H9 (cell line): ENCODE measurements at regions not wholly inside any gene's neighbourhood (a gene's known extent, or its start where the extent isn't known, plus 50 kb on each side); places are given as distances from the start of the nearest gene placed in this dataset.

Experiments used
- DNase-seq: peaks from one replicate; pipeline ENCODE4 v3.0.0-alpha.2; 2017
- H2AFZ ChIP-seq: one replicate; pipeline ENCODE4 v1.6.1; 2013; ENCODE audit warnings: mild to moderate bottlenecking, low read length, control low read depth, moderate library complexity
- H2AK5ac ChIP-seq: 2 replicates; pipeline ENCODE4 v1.6.1; 2013; ENCODE audit warnings: low read length, control low read depth, mixed read lengths; ENCODE audit not compliant: insufficient read length
- H2BK120ac ChIP-seq: one replicate; pipeline ENCODE4 v1.6.1; 2013; ENCODE audit warnings: low read depth, mild to moderate bottlenecking, low read length, control low read depth, inconsistent platforms; ENCODE audit not compliant: poor library complexity, severe bottlenecking
- H2BK12ac ChIP-seq: 2 replicates; pipeline ENCODE4 v1.6.1; 2013; ENCODE audit warnings: low read length, control low read depth, mixed read lengths, low read depth; ENCODE audit not compliant: insufficient read length
- H2BK15ac ChIP-seq: 2 replicates; pipeline ENCODE4 v1.6.1; 2013; ENCODE audit warnings: low read depth, low read length, control low read depth
- H2BK20ac ChIP-seq: one replicate; pipeline ENCODE4 v1.6.1; 2013; ENCODE audit warnings: low read depth, mild to moderate bottlenecking, low read length, control low read depth, inconsistent platforms; ENCODE audit not compliant: poor library complexity, severe bottlenecking
- H2BK5ac ChIP-seq: 2 replicates; pipeline ENCODE4 v1.6.1; 2013; ENCODE audit warnings: low read length, control low read depth, mixed read lengths; ENCODE audit not compliant: insufficient read length
- H3K14ac ChIP-seq: 2 replicates; pipeline ENCODE4 v1.6.1; 2013; ENCODE audit warnings: low read length, control low read depth; ENCODE audit not compliant: insufficient read depth
- H3K18ac ChIP-seq: 2 replicates; pipeline ENCODE4 v1.6.1; 2013; ENCODE audit warnings: low read depth, mild to moderate bottlenecking, mixed read lengths, low read length, control low read depth; ENCODE audit not compliant: insufficient read length
- H3K23ac ChIP-seq: 2 replicates; pipeline ENCODE4 v1.6.1; 2013; ENCODE audit warnings: low read length, control low read depth, mixed read lengths, low read depth; ENCODE audit not compliant: insufficient read length
- H3K23me2 ChIP-seq: 2 replicates; pipeline ENCODE4 v1.6.1; 2013; ENCODE audit warnings: low read depth, mild to moderate bottlenecking, mixed read lengths, low read length, control low read depth; ENCODE audit not compliant: insufficient read length, poor library complexity, severe bottlenecking
- H3K27ac ChIP-seq: 2 replicates; pipeline ENCODE4 v1.5.1; 2013; ENCODE audit warnings: low read length, control low read depth, mixed read lengths, low read depth; ENCODE audit not compliant: insufficient read length
- H3K27me3 ChIP-seq: 2 replicates; pipeline ENCODE4 v1.6.1; 2013; ENCODE audit warnings: low read length, control low read depth, inconsistent platforms; ENCODE audit not compliant: insufficient read depth
- H3K4ac ChIP-seq: 2 replicates; pipeline ENCODE4 v1.6.1; 2013; ENCODE audit warnings: low read depth, mild to moderate bottlenecking, control low read depth, inconsistent platforms, low read length, moderate library complexity
- H3K4me1 ChIP-seq: 2 replicates; pipeline ENCODE4 v1.6.1; 2013; ENCODE audit warnings: low read length, control low read depth, inconsistent platforms; ENCODE audit not compliant: insufficient read depth
- H3K4me2 ChIP-seq: 2 replicates; pipeline ENCODE4 v1.6.1; 2013; ENCODE audit warnings: low read length, control low read depth, mixed read lengths; ENCODE audit not compliant: insufficient read length, insufficient read depth
- H3K56ac ChIP-seq: 2 replicates; pipeline ENCODE4 v1.6.1; 2013; ENCODE audit warnings: low read depth, mild to moderate bottlenecking, mixed read lengths, low read length, control low read depth; ENCODE audit not compliant: insufficient read length
- H3K79me1 ChIP-seq: 2 replicates; pipeline ENCODE4 v1.6.1; 2013; ENCODE audit warnings: low read depth, mild to moderate bottlenecking, moderate library complexity, low read length, control low read depth, inconsistent platforms; ENCODE audit not compliant: insufficient read depth, poor library complexity, severe bottlenecking
- H3K79me2 ChIP-seq: 2 replicates; pipeline ENCODE4 v1.6.1; 2013; ENCODE audit warnings: low read length, control low read depth, inconsistent platforms; ENCODE audit not compliant: insufficient read depth
- H3K9ac ChIP-seq: 2 replicates; pipeline ENCODE4 v1.6.1; 2013; ENCODE audit warnings: low read length, control low read depth, mixed read lengths; ENCODE audit not compliant: insufficient read length; ENCODE audit errors: extremely low read depth
- H3K9me3 ChIP-seq: one replicate; pipeline ENCODE4 v1.6.1; 2013; ENCODE audit warnings: low read depth, low read length, inconsistent platforms; ENCODE audit not compliant: control insufficient read depth
- H3T11ph ChIP-seq: one replicate; pipeline ENCODE4 v1.6.1; 2013; ENCODE audit warnings: mild to moderate bottlenecking, low read length, control low read depth, inconsistent platforms
- H4K20me1 ChIP-seq: one replicate; pipeline ENCODE4 v1.6.1; 2013; ENCODE audit not compliant: control insufficient read depth, insufficient read length, insufficient read depth
- H4K5ac ChIP-seq: 2 replicates; pipeline ENCODE4 v1.6.1; 2013; ENCODE audit warnings: low read depth, mild to moderate bottlenecking, mixed read lengths, low read length, control low read depth; ENCODE audit not compliant: insufficient read length
- H4K8ac ChIP-seq: replicated peaks from 2 replicates; pipeline ENCODE4 v1.6.1; 2013; ENCODE audit warnings: low read length, control low read depth, mixed read lengths, low read depth; ENCODE audit not compliant: insufficient read length
- H4K91ac ChIP-seq: 2 replicates; pipeline ENCODE4 v1.6.1; 2013; ENCODE audit warnings: low read depth, mild to moderate bottlenecking, moderate library complexity, mixed read lengths, low read length, control low read depth; ENCODE audit not compliant: insufficient read length
- H3K27ac Mint-ChIP-seq, 3 experiments: 2 replicates in 2 of 3; 3 replicates in 1 of 3; pipeline ENCODE4 v1.8.0; 2020 to 2021; ENCODE audit warnings: mixed read lengths in 3 of 3, mild to moderate bottlenecking in 1 of 3, moderate library complexity in 1 of 3
- H3K27me3 Mint-ChIP-seq: 2 replicates; pipeline ENCODE4 v1.8.0; 2021; ENCODE audit warnings: low read depth, mild to moderate bottlenecking, moderate library complexity, mixed read lengths
- H3K36me3 Mint-ChIP-seq, 3 experiments: 2 replicates in 2 of 3; 3 replicates in 1 of 3; pipeline ENCODE4 v1.8.0; 2020 to 2021; ENCODE audit warnings: low read depth in 3 of 3, mixed read lengths in 3 of 3; ENCODE audit not compliant: insufficient read depth in 1 of 3
- H3K4me1 Mint-ChIP-seq, 2 experiments: 2 replicates each; pipeline ENCODE4 v1.8.0; 2020; ENCODE audit warnings: mixed read lengths in 2 of 2
- H3K4me3 Mint-ChIP-seq, 2 experiments: 2 replicates in 1 of 2; 3 replicates in 1 of 2; pipeline ENCODE4 v1.8.0; 2020 to 2021; ENCODE audit warnings: mild to moderate bottlenecking in 2 of 2, mixed read lengths in 2 of 2, moderate library complexity in 1 of 2
- H3K9me3 Mint-ChIP-seq, 2 experiments: 2 replicates in 1 of 2; 3 replicates in 1 of 2; pipeline ENCODE4 v1.8.0; 2020; ENCODE audit warnings: mild to moderate bottlenecking in 2 of 2, mixed read lengths in 2 of 2, moderate library complexity in 1 of 2
- WGBS: extraction: QIAGEN DNeasy Blood & Tissue Kit; methylation state at CpG from one replicate; pipeline ENCODE4 v1.1.7; 2013; ENCODE audit warnings: missing lambda C conversion rate, low lambda C conversion rate, mixed read lengths; ENCODE audit not compliant: insufficient read length; ENCODE audit errors: extremely low coverage; 5-methylcytosine and 5-hydroxymethylcytosine counted together
- TF ChIP-seq, protein P1 (sequence below): fragments of 200-600 bp; sonication (generic); conservative IDR thresholded peaks from 3 replicates; pipeline ENCODE4 v1.8.0; 2021; ENCODE audit warnings: antibody characterized with exemption, mild to moderate bottlenecking

DNA sequence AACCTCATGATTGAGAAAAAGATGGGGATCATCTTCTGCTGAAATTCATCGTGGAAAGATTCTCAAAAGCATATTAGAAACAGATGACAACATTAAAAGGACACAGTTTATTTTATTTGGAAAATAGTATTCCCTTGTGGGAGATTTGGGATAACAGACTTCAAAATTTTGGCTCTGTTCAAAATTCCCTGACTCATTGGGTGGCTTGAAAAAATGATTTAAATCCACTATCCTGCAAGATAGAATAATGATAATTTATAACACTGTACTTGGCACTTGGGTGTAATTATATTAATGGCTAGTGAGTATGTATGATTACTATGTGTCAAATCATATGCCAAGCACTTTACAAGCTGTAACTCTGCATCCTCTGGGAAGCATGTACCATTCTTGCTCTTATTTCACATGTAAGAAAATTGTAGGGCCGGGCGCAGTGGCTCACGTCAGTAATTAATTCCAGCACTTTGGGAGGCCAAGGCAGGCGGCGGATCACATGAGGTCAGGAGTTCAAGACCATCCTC, 128.8 kb downstream of the LMNTD1 start:
- Histone ChIP-seq H4K91ac (no peak overlapping the region), H2BK12ac (no peak overlapping the region), H3K18ac (no peak overlapping the region), H2BK20ac (no peak overlapping the region), H3K4ac (no peak overlapping the region), H3K27me3 (no peaks in the 10 kb centered on the region), H2BK5ac (no peak overlapping the region), H3K79me2 (no peaks in the 10 kb centered on the region), H3K9me3 (no peaks in the 10 kb centered on the region), H2BK15ac (no peak overlapping the region), H3K56ac (no peak overlapping the region), H4K5ac (no peak overlapping the region), H3K9ac (no peak overlapping the region), H3T11ph (no peak overlapping the region), H3K23ac (no peak overlapping the region), H4K8ac (no peak overlapping the region), H2BK120ac (no peak overlapping the region), H3K14ac (no peak overlapping the region), H3K27ac (no peak overlapping the region), H4K20me1 (no peaks in the 10 kb centered on the region), H3K23me2 (no peaks in the 10 kb centered on the region), H2AFZ (no peak overlapping the region), H3K79me1 (no peaks in the 10 kb centered on the region), H3K4me1 (no peaks in the 10 kb centered on the region), H3K4me2 (no peak overlapping the region), H2AK5ac (no peak overlapping the region)
- Mint-ChIP-seq H3K27me3 (no peaks in the 10 kb centered on the region), H3K9me3 (no peaks in the 10 kb centered on the region), H3K27ac (no peak overlapping the region), H3K4me1 (no peaks in the 10 kb centered on the region), H3K36me3 (no peaks in the 10 kb centered on the region), H3K4me3 (no peak overlapping the region)
- WGBS, result no CpG with 5 or more reads among the region's 6 CpGs
- DNase-seq, result no peak
- TF ChIP-seq, protein P1, sequence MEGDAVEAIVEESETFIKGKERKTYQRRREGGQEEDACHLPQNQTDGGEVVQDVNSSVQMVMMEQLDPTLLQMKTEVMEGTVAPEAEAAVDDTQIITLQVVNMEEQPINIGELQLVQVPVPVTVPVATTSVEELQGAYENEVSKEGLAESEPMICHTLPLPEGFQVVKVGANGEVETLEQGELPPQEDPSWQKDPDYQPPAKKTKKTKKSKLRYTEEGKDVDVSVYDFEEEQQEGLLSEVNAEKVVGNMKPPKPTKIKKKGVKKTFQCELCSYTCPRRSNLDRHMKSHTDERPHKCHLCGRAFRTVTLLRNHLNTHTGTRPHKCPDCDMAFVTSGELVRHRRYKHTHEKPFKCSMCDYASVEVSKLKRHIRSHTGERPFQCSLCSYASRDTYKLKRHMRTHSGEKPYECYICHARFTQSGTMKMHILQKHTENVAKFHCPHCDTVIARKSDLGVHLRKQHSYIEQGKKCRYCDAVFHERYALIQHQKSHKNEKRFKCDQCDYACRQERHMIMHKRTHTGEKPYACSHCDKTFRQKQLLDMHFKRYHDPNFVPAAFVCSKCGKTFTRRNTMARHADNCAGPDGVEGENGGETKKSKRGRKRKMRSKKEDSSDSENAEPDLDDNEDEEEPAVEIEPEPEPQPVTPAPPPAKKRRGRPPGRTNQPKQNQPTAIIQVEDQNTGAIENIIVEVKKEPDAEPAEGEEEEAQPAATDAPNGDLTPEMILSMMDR, result no peak
